NB4 (cell line): ENCODE measurements at regions not wholly inside any gene's neighbourhood (a gene's known extent, or its start where the extent isn't known, plus 50 kb on each side); places are given as distances from the start of the nearest gene placed in this dataset.

Experiments
- CTCF ChIP-seq: IDR thresholded peaks from one replicate; pipeline ENCODE4 v1.5.1; 2012; ENCODE audit warnings: low read depth, low read length
- MAX ChIP-seq: IDR thresholded peaks from 2 replicates; pipeline ENCODE4 v1.6.1; 2011; ENCODE audit warnings: low read depth, low read length
- MYC ChIP-seq: IDR thresholded peaks from 2 replicates; pipeline ENCODE4 v1.6.1; 2011; ENCODE audit warnings: low read depth, low read length
- POLR2A ChIP-seq: IDR thresholded peaks from 2 replicates; pipeline ENCODE4 v1.6.1; 2011; ENCODE audit warnings: mild to moderate bottlenecking; ENCODE audit not compliant: insufficient read length; ENCODE audit errors: extremely low read depth

GRCh38 chr10:117936141-117936540 lies 110.6 kb downstream of the RAB11FIP2 start:
- TF ChIP-seq CTCF (no peak), POLR2A (no peak), MAX (no peak), MYC (no peak)
